B cell (primary cell): ENCODE measurements at regions not wholly inside any gene's neighbourhood (a gene's known extent, or its start where the extent isn't known, plus 50 kb on each side); places are given as distances from the start of the nearest gene placed in this dataset.

ENCODE experiments used
- ATAC-seq: fragments of 200-7000 bp; cut with Tn5 transposase; one replicate; pipeline ENCODE4 v1.10.0; 2021; ENCODE audit warnings: low read depth, mild to moderate bottlenecking, moderate number of reproducible peaks, moderate library complexity
- CTCF ChIA-PET: fragments of 350-600 bp; sonication (Branson Sonifier 250); formaldehyde crosslinking; loops from one replicate; lab custom pipeline; 2021; ENCODE audit warnings: antibody characterized with exemption, inconsistent platforms; lab: Charles Lee
- POLR2A ChIA-PET: fragments of 350-600 bp; sonication (Branson Sonifier 250); formaldehyde crosslinking; loops from one replicate; lab custom pipeline; 2021; ENCODE audit warnings: antibody characterized with exemption; lab: Charles Lee
- DNase-seq: peaks from one replicate; pipeline ENCODE4 v3.0.0; 2013
- H2AFZ ChIP-seq: 2 replicates; pipeline ENCODE4 v1.6.1; 2012; ENCODE audit warnings: mild to moderate bottlenecking, low read depth, low read length; ENCODE audit not compliant: insufficient read depth, poor library complexity, severe bottlenecking
- H3K27ac ChIP-seq, 2 donors: 1 replicate in 1 of 2; 2 replicates in 1 of 2; pipeline ENCODE4 v1.5.1; 2012 to 2013; ENCODE audit warnings: low read length in 2 of 2, mild to moderate bottlenecking in 2 of 2, moderate library complexity in 1 of 2
- H3K27me3 ChIP-seq, 4 experiments: fragments of 200-600 bp in 1 of 4; sonication (generic) in 1 of 4; replicated peaks in 1 of 4; 1 replicate in 2 of 4; 2 replicates in 2 of 4; pipeline versions ENCODE4 v1.6.1 to v1.7.0; 2013 to 2016; ENCODE audit warnings: low read length in 3 of 4, mild to moderate bottlenecking in 2 of 4, mixed read lengths in 1 of 4, moderate library complexity in 1 of 4; ENCODE audit not compliant: insufficient read depth in 4 of 4, control insufficient read depth in 3 of 4; ENCODE audit errors: control extremely low read depth in 1 of 4
- H3K36me3 ChIP-seq, 2 experiments: replicated peaks in 1 of 2; 1 replicate in 1 of 2; 2 replicates in 1 of 2; pipeline versions ENCODE4 v1.6.1 to v1.7.1; 2013; ENCODE audit warnings: low read length in 1 of 2; ENCODE audit not compliant: insufficient read depth in 2 of 2, control insufficient read depth in 1 of 2; ENCODE audit errors: control extremely low read depth in 1 of 2, extremely low read depth in 1 of 2
- H3K4me1 ChIP-seq, 2 donors: fragments of 200-600 bp in 1 of 2; sonication (generic) in 1 of 2; 1 replicate in 1 of 2; 2 replicates in 1 of 2; pipeline versions ENCODE4 v1.5.1 to v1.6.1; 2013 to 2017; ENCODE audit warnings: low read length in 2 of 2; ENCODE audit not compliant: control insufficient read depth in 2 of 2, insufficient read depth in 2 of 2
- H3K4me2 ChIP-seq: replicated peaks from 2 replicates; pipeline ENCODE3; 2012; ENCODE audit warnings: mild to moderate bottlenecking, low read depth, low read length; ENCODE audit not compliant: poor library complexity, severe bottlenecking
- H3K4me3 ChIP-seq, 5 experiments: fragments of 200-600 bp in 1 of 5; sonication (generic) in 1 of 5; 1 replicate in 3 of 5; 2 replicates in 2 of 5; pipeline versions ENCODE4 v1.5.1 to v1.7.0; 2011 to 2016; ENCODE audit warnings: low read length in 4 of 5, mild to moderate bottlenecking in 4 of 5, low read depth in 2 of 5, control low read depth in 1 of 5, moderate library complexity in 1 of 5; ENCODE audit not compliant: insufficient read depth in 1 of 5; ENCODE audit errors: control extremely low read depth in 1 of 5, extremely low read depth in 1 of 5
- H3K79me2 ChIP-seq: fragments of 200-600 bp; sonication (generic); one replicate; pipeline ENCODE4 v1.6.0; 2016; ENCODE audit warnings: low read length; ENCODE audit not compliant: control insufficient read depth, insufficient read depth
- H3K9ac ChIP-seq: fragments of 200-600 bp; sonication (generic); 2 replicates; pipeline ENCODE4 v1.6.1; 2017; ENCODE audit warnings: mild to moderate bottlenecking, low read length, moderate library complexity
- H3K9me3 ChIP-seq, 3 donors: one replicate each; pipeline versions ENCODE4 v1.6.1 to v1.7.1; 2013; ENCODE audit warnings: low read length in 2 of 3; ENCODE audit not compliant: control insufficient read depth in 2 of 3, insufficient read depth in 1 of 3; ENCODE audit errors: control extremely low read depth in 1 of 3
- H4K20me1 ChIP-seq: 2 replicates; pipeline ENCODE4 v1.6.0; 2012; ENCODE audit warnings: mild to moderate bottlenecking, low read length; ENCODE audit not compliant: insufficient read depth, control insufficient read depth, poor library complexity, severe bottlenecking
- H3K27ac Mint-ChIP-seq: one replicate; pipeline ENCODE4 v1.8.0; 2021; ENCODE audit warnings: mixed read lengths
- H3K27me3 Mint-ChIP-seq: one replicate; pipeline ENCODE4 v1.8.0; 2021; ENCODE audit warnings: mixed read lengths
- H3K4me1 Mint-ChIP-seq: one replicate; pipeline ENCODE4 v1.8.0; 2021; ENCODE audit warnings: mixed read lengths
- H3K4me3 Mint-ChIP-seq: one replicate; pipeline ENCODE4 v1.8.0; 2021; ENCODE audit warnings: mixed read lengths
- H3K9me3 Mint-ChIP-seq: one replicate; pipeline ENCODE4 v1.8.0; 2022; ENCODE audit warnings: mixed read lengths; ENCODE audit not compliant: insufficient read depth
- CTCF ChIP-seq: fragments of 200-600 bp; IDR thresholded peaks from one replicate; pipeline ENCODE4 v1.8.0; 2022; ENCODE audit warnings: antibody characterized with exemption, mild to moderate bottlenecking
- EZH2 ChIP-seq: IDR thresholded peaks from 2 replicates; pipeline ENCODE4 v1.6.1; 2012; ENCODE audit warnings: borderline replicate concordance, low read depth, mild to moderate bottlenecking, moderate library complexity, low read length; ENCODE audit not compliant: insufficient read depth, poor library complexity, severe bottlenecking
- WGBS: methylation state at CpG from one replicate; pipeline ENCODE4 v1.1.5; 2013; ENCODE audit warnings: missing lambda C conversion rate; ENCODE audit not compliant: insufficient coverage; 5-methylcytosine and 5-hydroxymethylcytosine counted together
- intact Hi-C: fragments of 100-400 bp; cut with micrococcal nuclease; formaldehyde crosslinking; loops from one replicate; pipeline ENCODE4 v1.10.0; 2022

- no peak overlapping the region for H3K9ac ChIP-seq
- CTCF ChIA-PET: no interaction called here
- H3K27me3 Mint-ChIP-seq: no peaks in the 10 kb centered on the region
- no peak for ATAC-seq
- intact Hi-C loops: no loop called here
- H3K4me2 ChIP-seq: no peak overlapping the region
- no peak for DNase-seq
- 94% methylated on average over 3 of the region's 3 CpGs for WGBS
- H3K4me1 ChIP-seq: no peaks in the 10 kb centered on the region
- no peaks in the 10 kb centered on the region for H3K36me3 ChIP-seq
- no peak overlapping the region for H3K4me3 ChIP-seq
- H3K27me3 ChIP-seq: no peaks in the 10 kb centered on the region
- H3K9me3 Mint-ChIP-seq: peaks cover 8% of the 10 kb centered on the region
- TF ChIP-seq CTCF (no peak), EZH2 (no peak)
- H3K27ac Mint-ChIP-seq: no peak overlapping the region
- no peaks in the 10 kb centered on the region for H3K79me2 ChIP-seq
- no peak overlapping the region for H3K4me3 Mint-ChIP-seq
- H3K9me3 ChIP-seq: peaks cover 3 to 31% (median 12%) of the 10 kb centered on the region in 3 donors
- H3K4me1 Mint-ChIP-seq: no peaks in the 10 kb centered on the region
- no peak overlapping the region for H2AFZ ChIP-seq
- H3K27ac ChIP-seq: no peak overlapping the region
- POLR2A ChIA-PET: no interaction called here
- no peaks in the 10 kb centered on the region for H4K20me1 ChIP-seq
These were observed 188.0 kb upstream of the TCERG1L start for GRCh38 chr10:131499566-131499965.

DNA sequence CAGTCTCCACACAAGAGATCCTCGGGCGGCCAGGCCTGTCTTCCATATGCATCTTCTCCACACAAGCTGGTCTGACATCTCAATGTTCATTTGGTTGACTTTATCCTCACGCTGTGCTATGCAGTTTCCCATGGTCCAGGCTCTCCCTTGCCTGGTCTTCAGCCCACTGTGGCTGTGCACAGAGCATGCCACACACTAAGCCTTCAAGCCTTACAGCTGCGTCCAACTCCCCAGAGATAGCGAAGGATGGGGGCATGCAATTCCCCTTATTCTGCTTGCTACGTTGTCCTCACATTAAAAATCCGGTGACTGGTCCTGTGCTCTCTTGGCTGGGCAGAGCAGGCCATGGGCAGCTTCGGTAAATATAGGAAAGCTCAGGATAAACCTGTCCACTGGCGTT is 188.7 kb upstream of the TCERG1L start:
- no peaks in the 10 kb centered on the region for H3K27me3 ChIP-seq
- intact Hi-C loops: no loop called here
- no peak overlapping the region for H3K27ac ChIP-seq
- H4K20me1 ChIP-seq: no peaks in the 10 kb centered on the region
- H3K4me3 Mint-ChIP-seq: no peak overlapping the region
- H3K27ac Mint-ChIP-seq: no peak overlapping the region
- H3K36me3 ChIP-seq: no peaks in the 10 kb centered on the region
- ChIA-PET POLR2A (no interaction called here), CTCF (no interaction called here)
- ATAC-seq (no peak), DNase-seq (no peak)
- peaks cover 3 to 30% (median 12%) of the 10 kb centered on the region in 3 donors for H3K9me3 ChIP-seq
- peaks cover 8% of the 10 kb centered on the region for H3K9me3 Mint-ChIP-seq
- H2AFZ ChIP-seq: no peak overlapping the region
- 91% methylated on average over 9 of the region's 9 CpGs for WGBS
- H3K4me3 ChIP-seq: no peak overlapping the region
- no peaks in the 10 kb centered on the region for H3K4me1 ChIP-seq
- H3K4me1 Mint-ChIP-seq: no peaks in the 10 kb centered on the region
- H3K4me2 ChIP-seq: no peak overlapping the region
- H3K9ac ChIP-seq: no peak overlapping the region
- no peaks in the 10 kb centered on the region for H3K79me2 ChIP-seq
- H3K27me3 Mint-ChIP-seq: no peaks in the 10 kb centered on the region
- TF ChIP-seq EZH2: no peak
- TF ChIP-seq CTCF: no peak
